GM23338 (cell line): ENCODE measurements at regions not wholly inside any gene's neighbourhood (a gene's known extent, or its start where the extent isn't known, plus 50 kb on each side); places are given as distances from the start of the nearest gene placed in this dataset.

Source experiments
- ATAC-seq: fragments of 200-7000 bp; cut with Tn5 transposase; 3 replicates; pipeline ENCODE4 v1.9.1; 2020
- DNase-seq: peaks from one replicate; pipeline ENCODE4 v3.0.0-alpha.2; 2015; ENCODE audit warnings: low spot score
- H2AFZ ChIP-seq: fragments of 200-600 bp; sonication (generic); 2 replicates; pipeline ENCODE4 v1.8.0; 2016; ENCODE audit warnings: antibody characterized with exemption, mild to moderate bottlenecking, moderate library complexity
- H3F3A ChIP-seq: fragments of 200-600 bp; sonication (generic); replicated peaks from 2 replicates; pipeline ENCODE4 v1.8.0; 2017; ENCODE audit warnings: antibody characterized with exemption, mixed run types, low read depth
- H3K27ac ChIP-seq: fragments of 200-600 bp; sonication (generic); 2 replicates; pipeline ENCODE4 v1.6.1; 2016; ENCODE audit warnings: low read depth
- H3K27me3 ChIP-seq: fragments of 200-600 bp; sonication (generic); 2 replicates; pipeline ENCODE4 v1.8.0; 2016; ENCODE audit warnings: mild to moderate bottlenecking, mixed run types, moderate library complexity; ENCODE audit not compliant: insufficient read depth
- H3K36me3 ChIP-seq: fragments of 200-600 bp; sonication (generic); 2 replicates; pipeline ENCODE4 v1.8.0; 2016; ENCODE audit warnings: mild to moderate bottlenecking; ENCODE audit not compliant: insufficient read depth
- H3K4me1 ChIP-seq: fragments of 200-600 bp; sonication (generic); 2 replicates; pipeline ENCODE4 v1.8.0; 2016; ENCODE audit warnings: mild to moderate bottlenecking, moderate library complexity; ENCODE audit not compliant: insufficient read depth
- H3K4me2 ChIP-seq: fragments of 200-600 bp; sonication (generic); 2 replicates; pipeline ENCODE4 v1.7.1; 2017; ENCODE audit warnings: mixed run types
- H3K4me3 ChIP-seq: fragments of 200-600 bp; sonication (generic); 2 replicates; pipeline ENCODE4 v1.6.1; 2016; ENCODE audit warnings: mixed run types
- H3K79me2 ChIP-seq: fragments of 200-600 bp; sonication (generic); replicated peaks from 2 replicates; pipeline ENCODE4 v1.8.0; 2017; ENCODE audit warnings: mild to moderate bottlenecking; ENCODE audit not compliant: insufficient read depth
- H3K9me2 ChIP-seq: fragments of 200-600 bp; sonication (generic); 2 replicates; pipeline ENCODE4 v1.8.0; 2017; ENCODE audit not compliant: insufficient read depth
- H4K20me1 ChIP-seq: fragments of 200-600 bp; sonication (generic); replicated peaks from 2 replicates; pipeline ENCODE4 v1.8.0; 2017; ENCODE audit warnings: mild to moderate bottlenecking; ENCODE audit not compliant: insufficient read depth
- H3K27ac Mint-ChIP-seq: 2 replicates; pipeline ENCODE4 v1.8.0; 2020; ENCODE audit warnings: inconsistent platforms, mild to moderate bottlenecking, moderate library complexity, mixed read lengths
- H3K27me3 Mint-ChIP-seq: 3 replicates; pipeline ENCODE4 v1.8.0; 2022; ENCODE audit warnings: low read depth, mild to moderate bottlenecking, moderate library complexity, mixed read lengths, inconsistent platforms; ENCODE audit not compliant: insufficient read depth, poor library complexity
- H3K36me3 Mint-ChIP-seq: 3 replicates; pipeline ENCODE4 v1.8.0; 2021; ENCODE audit warnings: low read depth, mild to moderate bottlenecking, inconsistent platforms, moderate library complexity, mixed read lengths
- H3K4me1 Mint-ChIP-seq: 3 replicates; pipeline ENCODE4 v1.8.0; 2020; ENCODE audit warnings: mild to moderate bottlenecking, inconsistent platforms, mixed read lengths
- H3K4me3 Mint-ChIP-seq: 3 replicates; pipeline ENCODE4 v1.8.0; 2021; ENCODE audit warnings: moderate library complexity, mild to moderate bottlenecking, inconsistent platforms, mixed read lengths
- H3K9me3 Mint-ChIP-seq: 3 replicates; pipeline ENCODE4 v1.8.0; 2020; ENCODE audit warnings: moderate library complexity, mild to moderate bottlenecking, inconsistent platforms, mixed read lengths
- CREB1 ChIP-seq: fragments of 250-450 bp; sonication (Bioruptor Pico); IDR thresholded peaks from 2 replicates; pipeline ENCODE4 v1.5.0; 2020; ENCODE audit warnings: low read depth, mild to moderate bottlenecking, moderate library complexity
- EZH2 ChIP-seq: fragments of 200-600 bp; sonication (generic); IDR thresholded peaks from one replicate; pipeline ENCODE4 v1.8.0; 2017; ENCODE audit warnings: antibody characterized with exemption, mild to moderate bottlenecking, low read depth; ENCODE audit not compliant: unreplicated experiment
- EZH2phosphoT487 ChIP-seq: fragments of 200-600 bp; sonication (generic); IDR thresholded peaks from one replicate; pipeline ENCODE4 v1.8.1; 2018; ENCODE audit warnings: antibody characterized with exemption; ENCODE audit not compliant: unreplicated experiment
- JUNB ChIP-seq: IDR thresholded peaks from one replicate; pipeline ENCODE4 v1.6.1; 2016; ENCODE audit warnings: antibody characterized with exemption; ENCODE audit not compliant: unreplicated experiment
- NANOG ChIP-seq: IDR thresholded peaks from 2 replicates; pipeline ENCODE4 v1.6.1; 2016; ENCODE audit warnings: antibody characterized with exemption, borderline replicate concordance
- POLR2AphosphoS5 ChIP-seq: IDR thresholded peaks from 2 replicates; pipeline ENCODE4 v1.6.1; 2016; ENCODE audit warnings: antibody characterized with exemption, low read depth
- STAT1 ChIP-seq: IDR thresholded peaks from one replicate; pipeline ENCODE4 v1.6.1; 2016; ENCODE audit warnings: antibody characterized with exemption; ENCODE audit not compliant: unreplicated experiment
- ZNF114 ChIP-seq: fragments of 250-450 bp; sonication (Bioruptor Pico); IDR thresholded peaks from 2 replicates; pipeline ENCODE4 v1.5.0; 2020; ENCODE audit warnings: mild to moderate bottlenecking, moderate library complexity
- ZNF331 ChIP-seq: fragments of 250-450 bp; sonication (Bioruptor Pico); IDR thresholded peaks from 2 replicates; pipeline ENCODE4 v1.5.0; 2020; ENCODE audit warnings: low read depth, mild to moderate bottlenecking, moderate library complexity
- TF ChIP-seq, protein P1 (sequence below), 2 experiments: fragments of 200-600 bp in 1 of 2; sonication (generic) in 1 of 2; conservative IDR thresholded peaks; 2 replicates each; pipeline versions ENCODE4 v1.5.1 to v1.6.1; 2016 to 2017; ENCODE audit warnings: antibody characterized with exemption in 2 of 2, low read depth in 2 of 2, mild to moderate bottlenecking in 2 of 2, moderate library complexity in 1 of 2
- TF ChIP-seq, protein P2 (sequence below): fragments of 250-450 bp; sonication (Bioruptor Pico); IDR thresholded peaks from 2 replicates; pipeline ENCODE4 v1.5.0; 2020; ENCODE audit warnings: mild to moderate bottlenecking, moderate library complexity

GRCh38 chr2:191746346-191747169 lies 68.6 kb downstream of the NABP1 start:
- no peak overlapping the region for H3K4me2 ChIP-seq
- H2AFZ ChIP-seq, result no peak overlapping the region
- Mint-ChIP-seq H3K27me3 (no peaks in the 10 kb centered on the region), H3K9me3 (peaks cover 3% of the 10 kb centered on the region), H3K36me3 (peaks cover 3% of the 10 kb centered on the region), H3K27ac (no peak overlapping the region), H3K4me3 (no peak overlapping the region), H3K4me1 (no peaks in the 10 kb centered on the region; the same call in 2 of the 3 replicates)
- no peaks in the 10 kb centered on the region for H3K4me1 ChIP-seq
- H3K9me2 ChIP-seq, result peaks cover 10% of the 10 kb centered on the region; the same call in 1 of the 2 replicates
- H3K79me2 ChIP-seq, result no peaks in the 10 kb centered on the region
- no peaks in the 10 kb centered on the region for H4K20me1 ChIP-seq
- ATAC-seq (no peak), DNase-seq (no peak)
- no peak overlapping the region for H3K4me3 ChIP-seq
- no peaks in the 10 kb centered on the region for H3K27me3 ChIP-seq
- H3K36me3 ChIP-seq, result no peaks in the 10 kb centered on the region
- TF ChIP-seq NANOG, result no peak
- TF ChIP-seq STAT1, result no peak
- TF ChIP-seq, protein P1, sequence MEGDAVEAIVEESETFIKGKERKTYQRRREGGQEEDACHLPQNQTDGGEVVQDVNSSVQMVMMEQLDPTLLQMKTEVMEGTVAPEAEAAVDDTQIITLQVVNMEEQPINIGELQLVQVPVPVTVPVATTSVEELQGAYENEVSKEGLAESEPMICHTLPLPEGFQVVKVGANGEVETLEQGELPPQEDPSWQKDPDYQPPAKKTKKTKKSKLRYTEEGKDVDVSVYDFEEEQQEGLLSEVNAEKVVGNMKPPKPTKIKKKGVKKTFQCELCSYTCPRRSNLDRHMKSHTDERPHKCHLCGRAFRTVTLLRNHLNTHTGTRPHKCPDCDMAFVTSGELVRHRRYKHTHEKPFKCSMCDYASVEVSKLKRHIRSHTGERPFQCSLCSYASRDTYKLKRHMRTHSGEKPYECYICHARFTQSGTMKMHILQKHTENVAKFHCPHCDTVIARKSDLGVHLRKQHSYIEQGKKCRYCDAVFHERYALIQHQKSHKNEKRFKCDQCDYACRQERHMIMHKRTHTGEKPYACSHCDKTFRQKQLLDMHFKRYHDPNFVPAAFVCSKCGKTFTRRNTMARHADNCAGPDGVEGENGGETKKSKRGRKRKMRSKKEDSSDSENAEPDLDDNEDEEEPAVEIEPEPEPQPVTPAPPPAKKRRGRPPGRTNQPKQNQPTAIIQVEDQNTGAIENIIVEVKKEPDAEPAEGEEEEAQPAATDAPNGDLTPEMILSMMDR (conservative IDR thresholded peaks at IDR 0.05; ENCODE audit: low read depth in 2 of 2), result no peak
- TF ChIP-seq EZH2, result no peak
- TF ChIP-seq JUNB, result no peak
- no peak for TF ChIP-seq CREB1 (CRISPR knock-in tag)
- TF ChIP-seq POLR2AphosphoS5, result no peak
- TF ChIP-seq ZNF331, result no peak
- H3F3A ChIP-seq, result no peaks in the 10 kb centered on the region
- no peak overlapping the region for H3K27ac ChIP-seq

GRCh38 chr2:191747170-191747530 lies 69.2 kb downstream of the NABP1 start:
- no peaks in the 10 kb centered on the region for H3K27me3 Mint-ChIP-seq
- TF ChIP-seq POLR2AphosphoS5 (no peak), EZH2 (no peak), JUNB (no peak), ZNF114 (CRISPR knock-in tag) (no peak), EZH2phosphoT487 (no peak)
- TF ChIP-seq, protein P2, sequence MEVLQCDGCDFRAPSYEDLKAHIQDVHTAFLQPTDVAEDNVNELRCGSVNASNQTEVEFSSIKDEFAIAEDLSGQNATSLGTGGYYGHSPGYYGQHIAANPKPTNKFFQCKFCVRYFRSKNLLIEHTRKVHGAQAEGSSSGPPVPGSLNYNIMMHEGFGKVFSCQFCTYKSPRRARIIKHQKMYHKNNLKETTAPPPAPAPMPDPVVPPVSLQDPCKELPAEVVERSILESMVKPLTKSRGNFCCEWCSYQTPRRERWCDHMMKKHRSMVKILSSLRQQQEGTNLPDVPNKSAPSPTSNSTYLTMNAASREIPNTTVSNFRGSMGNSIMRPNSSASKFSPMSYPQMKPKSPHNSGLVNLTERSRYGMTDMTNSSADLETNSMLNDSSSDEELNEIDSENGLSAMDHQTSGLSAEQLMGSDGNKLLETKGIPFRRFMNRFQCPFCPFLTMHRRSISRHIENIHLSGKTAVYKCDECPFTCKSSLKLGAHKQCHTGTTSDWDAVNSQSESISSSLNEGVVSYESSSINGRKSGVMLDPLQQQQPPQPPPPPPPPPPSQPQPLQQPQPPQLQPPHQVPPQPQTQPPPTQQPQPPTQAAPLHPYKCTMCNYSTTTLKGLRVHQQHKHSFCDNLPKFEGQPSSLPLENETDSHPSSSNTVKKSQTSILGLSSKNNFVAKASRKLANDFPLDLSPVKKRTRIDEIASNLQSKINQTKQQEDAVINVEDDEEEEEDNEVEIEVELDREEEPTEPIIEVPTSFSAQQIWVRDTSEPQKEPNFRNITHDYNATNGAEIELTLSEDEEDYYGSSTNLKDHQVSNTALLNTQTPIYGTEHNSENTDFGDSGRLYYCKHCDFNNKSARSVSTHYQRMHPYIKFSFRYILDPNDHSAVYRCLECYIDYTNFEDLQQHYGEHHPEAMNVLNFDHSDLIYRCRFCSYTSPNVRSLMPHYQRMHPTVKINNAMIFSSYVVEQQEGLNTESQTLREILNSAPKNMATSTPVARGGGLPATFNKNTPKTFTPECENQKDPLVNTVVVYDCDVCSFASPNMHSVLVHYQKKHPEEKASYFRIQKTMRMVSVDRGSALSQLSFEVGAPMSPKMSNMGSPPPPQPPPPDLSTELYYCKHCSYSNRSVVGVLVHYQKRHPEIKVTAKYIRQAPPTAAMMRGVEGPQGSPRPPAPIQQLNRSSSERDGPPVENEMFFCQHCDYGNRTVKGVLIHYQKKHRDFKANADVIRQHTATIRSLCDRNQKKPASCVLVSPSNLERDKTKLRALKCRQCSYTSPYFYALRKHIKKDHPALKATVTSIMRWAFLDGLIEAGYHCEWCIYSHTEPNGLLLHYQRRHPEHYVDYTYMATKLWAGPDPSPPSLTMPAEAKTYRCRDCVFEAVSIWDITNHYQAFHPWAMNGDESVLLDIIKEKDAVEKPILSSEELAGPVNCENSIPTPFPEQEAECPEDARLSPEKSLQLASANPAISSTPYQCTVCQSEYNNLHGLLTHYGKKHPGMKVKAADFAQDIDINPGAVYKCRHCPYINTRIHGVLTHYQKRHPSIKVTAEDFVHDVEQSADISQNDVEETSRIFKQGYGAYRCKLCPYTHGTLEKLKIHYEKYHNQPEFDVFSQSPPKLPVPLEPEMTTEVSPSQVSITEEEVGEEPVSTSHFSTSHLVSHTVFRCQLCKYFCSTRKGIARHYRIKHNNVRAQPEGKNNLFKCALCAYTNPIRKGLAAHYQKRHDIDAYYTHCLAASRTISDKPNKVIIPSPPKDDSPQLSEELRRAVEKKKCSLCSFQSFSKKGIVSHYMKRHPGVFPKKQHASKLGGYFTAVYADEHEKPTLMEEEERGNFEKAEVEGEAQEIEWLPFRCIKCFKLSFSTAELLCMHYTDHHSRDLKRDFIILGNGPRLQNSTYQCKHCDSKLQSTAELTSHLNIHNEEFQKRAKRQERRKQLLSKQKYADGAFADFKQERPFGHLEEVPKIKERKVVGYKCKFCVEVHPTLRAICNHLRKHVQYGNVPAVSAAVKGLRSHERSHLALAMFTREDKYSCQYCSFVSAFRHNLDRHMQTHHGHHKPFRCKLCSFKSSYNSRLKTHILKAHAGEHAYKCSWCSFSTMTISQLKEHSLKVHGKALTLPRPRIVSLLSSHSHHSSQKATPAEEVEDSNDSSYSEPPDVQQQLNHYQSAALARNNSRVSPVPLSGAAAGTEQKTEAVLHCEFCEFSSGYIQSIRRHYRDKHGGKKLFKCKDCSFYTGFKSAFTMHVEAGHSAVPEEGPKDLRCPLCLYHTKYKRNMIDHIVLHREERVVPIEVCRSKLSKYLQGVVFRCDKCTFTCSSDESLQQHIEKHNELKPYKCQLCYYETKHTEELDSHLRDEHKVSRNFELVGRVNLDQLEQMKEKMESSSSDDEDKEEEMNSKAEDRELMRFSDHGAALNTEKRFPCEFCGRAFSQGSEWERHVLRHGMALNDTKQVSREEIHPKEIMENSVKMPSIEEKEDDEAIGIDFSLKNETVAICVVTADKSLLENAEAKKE (CRISPR knock-in tag), result no peak
- TF ChIP-seq, protein P1 (conservative IDR thresholded peaks at IDR 0.05; ENCODE audit: low read depth in 2 of 2), result no peak

More at GRCh38 chr2:191747170-191747530, 69.2 kb downstream of the NABP1 start:
- peaks cover 3% of the 10 kb centered on the region for H3K36me3 Mint-ChIP-seq
- H3K27ac Mint-ChIP-seq, result no peak overlapping the region
- H3K4me1 Mint-ChIP-seq, result no peaks in the 10 kb centered on the region; the same call in 2 of the 3 replicates
- no peak overlapping the region for H3K4me3 Mint-ChIP-seq
- peaks cover 3% of the 10 kb centered on the region for H3K9me3 Mint-ChIP-seq
- Histone ChIP-seq H3K36me3 (no peaks in the 10 kb centered on the region), H3K4me1 (no peaks in the 10 kb centered on the region), H4K20me1 (no peaks in the 10 kb centered on the region), H3K79me2 (no peaks in the 10 kb centered on the region), H3F3A (no peaks in the 10 kb centered on the region), H3K4me2 (no peak overlapping the region), H3K27me3 (no peaks in the 10 kb centered on the region), H3K4me3 (no peak overlapping the region), H3K9me2 (peaks cover 10% of the 10 kb centered on the region; the same call in 1 of the 2 replicates), H3K27ac (no peak overlapping the region), H2AFZ (no peak overlapping the region)
- DNase-seq, result no peak
- no peak for ATAC-seq
